ENCODE measurements at regions not wholly inside any gene's neighbourhood (a gene's known extent, or its start where the extent isn't known, plus 50 kb on each side); places are given as distances from the start of the nearest gene placed in this dataset.
A peak's percentile ranks its signal among the peaks of the same experiment; 100 is the strongest.

- Histone ChIP-seq H3K9me3 (ENCODE audit: severe bottlenecking) (no peaks in the 10 kb centered on the region), H3K4me1 (ENCODE audit: insufficient read depth, poor library complexity, severe bottlenecking) (peaks cover 36% of the 10 kb centered on the region), H3K4me3 (ENCODE audit: severe bottlenecking) (no peak overlapping the region), H3K36me3 (ENCODE audit: low read depth) (no peaks in the 10 kb centered on the region), H3K27me3 (ENCODE audit: insufficient read depth, poor library complexity, severe bottlenecking) (no peaks in the 10 kb centered on the region), H3K27ac (ENCODE audit: poor library complexity, severe bottlenecking) (no peak overlapping the region)
- no peak for DNase-seq (ENCODE audit: low spot score)
- ATAC-seq (ENCODE audit: low read depth) = no peak
- TF ChIP-seq CTCF (IDR thresholded peaks at IDR 0.05; ENCODE audit: poor library complexity, severe bottlenecking) = no peak
These were observed 157.1 kb downstream of the TLE1 start for GRCh38 chr9:81532251-81532650.

GRCh38 chr9:81531511-81531910 is 157.8 kb downstream of the TLE1 start:
- TF ChIP-seq CTCF (IDR thresholded peaks at IDR 0.05; ENCODE audit: poor library complexity, severe bottlenecking) = no peak
- no peaks in the 10 kb centered on the region for H3K27me3 ChIP-seq (ENCODE audit: insufficient read depth, poor library complexity, severe bottlenecking)
- H3K4me3 ChIP-seq (ENCODE audit: severe bottlenecking) = no peak overlapping the region
- DNase-seq (ENCODE audit: low spot score) (no peak), ATAC-seq (ENCODE audit: low read depth) (no peak)
- H3K9me3 ChIP-seq (ENCODE audit: severe bottlenecking) = no peaks in the 10 kb centered on the region
- H3K36me3 ChIP-seq (ENCODE audit: low read depth) = no peaks in the 10 kb centered on the region
- H3K27ac ChIP-seq (ENCODE audit: poor library complexity, severe bottlenecking) = no peak overlapping the region
- peaks cover 36% of the 10 kb centered on the region for H3K4me1 ChIP-seq (ENCODE audit: insufficient read depth, poor library complexity, severe bottlenecking)

- ATAC-seq (ENCODE audit: low read depth) (no peak), DNase-seq (ENCODE audit: low spot score) (no peak)
- no peaks in the 10 kb centered on the region for H3K36me3 ChIP-seq (ENCODE audit: low read depth)
- no peak overlapping the region for H3K27ac ChIP-seq (ENCODE audit: poor library complexity, severe bottlenecking)
- H3K4me3 ChIP-seq (ENCODE audit: severe bottlenecking) = no peak overlapping the region
- TF ChIP-seq CTCF (IDR thresholded peaks at IDR 0.05; ENCODE audit: poor library complexity, severe bottlenecking) = no peak
- H3K4me1 ChIP-seq (ENCODE audit: insufficient read depth, poor library complexity, severe bottlenecking) = peaks cover 31% of the 10 kb centered on the region
- H3K27me3 ChIP-seq (ENCODE audit: insufficient read depth, poor library complexity, severe bottlenecking) = no peaks in the 10 kb centered on the region
- no peaks in the 10 kb centered on the region for H3K9me3 ChIP-seq (ENCODE audit: severe bottlenecking)
These were observed 158.5 kb downstream of the TLE1 start for GRCh38 chr9:81530846-81531245.

- DNase-seq (ENCODE audit: low spot score) (no peak), ATAC-seq (ENCODE audit: low read depth) (no peak)
- Histone ChIP-seq H3K4me3 (ENCODE audit: severe bottlenecking) (no peak overlapping the region), H3K9me3 (ENCODE audit: severe bottlenecking) (no peaks in the 10 kb centered on the region), H3K27ac (ENCODE audit: poor library complexity, severe bottlenecking) (peak overlapping the region; percentile 25), H3K36me3 (ENCODE audit: low read depth) (no peaks in the 10 kb centered on the region), H3K4me1 (ENCODE audit: insufficient read depth, poor library complexity, severe bottlenecking) (peaks cover 29% of the 10 kb centered on the region), H3K27me3 (ENCODE audit: insufficient read depth, poor library complexity, severe bottlenecking) (no peaks in the 10 kb centered on the region)
- TF ChIP-seq CTCF (IDR thresholded peaks at IDR 0.05; ENCODE audit: poor library complexity, severe bottlenecking) = no peak
These were observed 159.0 kb downstream of the TLE1 start for GRCh38 chr9:81530310-81530810.

- Histone ChIP-seq H3K9me3 (ENCODE audit: severe bottlenecking) (no peaks in the 10 kb centered on the region), H3K27me3 (ENCODE audit: insufficient read depth, poor library complexity, severe bottlenecking) (no peaks in the 10 kb centered on the region), H3K27ac (ENCODE audit: poor library complexity, severe bottlenecking) (peak overlapping the region; percentile 25), H3K4me1 (ENCODE audit: insufficient read depth, poor library complexity, severe bottlenecking) (peaks cover 22% of the 10 kb centered on the region), H3K4me3 (ENCODE audit: severe bottlenecking) (no peak overlapping the region), H3K36me3 (ENCODE audit: low read depth) (no peaks in the 10 kb centered on the region)
- ATAC-seq (ENCODE audit: low read depth) (peak; percentile 95), DNase-seq (ENCODE audit: low spot score) (no peak)
- TF ChIP-seq CTCF (IDR thresholded peaks at IDR 0.05; ENCODE audit: poor library complexity, severe bottlenecking) = no peak
These were observed 159.7 kb downstream of the TLE1 start for GRCh38 chr9:81529556-81530193.

Data from RWPE2 (cell line).